NCI-H446 (cell line): ENCODE measurements at regions not wholly inside any gene's neighbourhood (a gene's known extent, or its start where the extent isn't known, plus 50 kb on each side); places are given as distances from the start of the nearest gene placed in this dataset.

Source experiments
- DNase-seq, 2 experiments: peaks; one replicate each; lab custom pipeline; 2025; lab: John Stamatoyannopoulos, UW

- DNase-seq = no peak
Observed at GRCh38 chr5:68161156-68161555, 54.4 kb upstream of the PIK3R1 start.

DNA sequence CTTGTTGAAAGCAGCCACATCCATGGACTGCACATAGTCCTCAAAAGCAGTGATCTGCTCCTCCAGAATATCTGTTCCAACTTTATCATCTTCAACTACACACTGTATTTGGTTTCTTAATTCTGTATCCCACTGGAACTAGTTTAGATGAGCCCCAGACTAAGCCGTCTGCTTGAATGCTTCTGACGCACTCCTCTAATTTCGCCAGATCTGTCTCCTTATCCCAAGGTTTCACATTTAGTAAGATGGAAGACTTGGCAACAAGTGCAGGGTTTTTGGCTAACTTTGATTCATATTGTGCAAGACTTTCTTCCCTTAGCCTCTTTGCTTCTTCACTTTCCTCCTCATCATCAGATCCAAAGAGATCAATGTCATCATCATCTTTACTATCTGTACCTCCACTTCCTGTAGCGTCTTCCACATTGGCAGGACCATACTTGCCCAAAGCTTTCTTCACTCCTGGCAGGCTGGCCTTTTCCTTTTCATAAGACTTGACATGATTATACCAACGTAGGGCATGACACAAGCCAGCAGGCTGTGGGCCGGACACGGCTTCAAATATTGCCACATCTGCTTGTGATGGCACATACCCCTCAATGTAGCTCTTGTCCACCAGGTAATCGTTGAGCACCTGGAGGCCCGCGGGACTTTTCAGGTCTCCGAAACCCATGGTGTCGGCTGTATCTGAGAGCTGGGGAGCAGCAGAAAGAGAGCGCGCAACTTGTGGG is 56.2 kb upstream of the PIK3R1 start:
- no peak for DNase-seq

GRCh38 chr5:68155940-68156339 is 59.6 kb upstream of the PIK3R1 start:
- no peak for DNase-seq

GRCh38 chr5:68154119-68154857 is 61.3 kb upstream of the PIK3R1 start:
- DNase-seq = no peak

DNA sequence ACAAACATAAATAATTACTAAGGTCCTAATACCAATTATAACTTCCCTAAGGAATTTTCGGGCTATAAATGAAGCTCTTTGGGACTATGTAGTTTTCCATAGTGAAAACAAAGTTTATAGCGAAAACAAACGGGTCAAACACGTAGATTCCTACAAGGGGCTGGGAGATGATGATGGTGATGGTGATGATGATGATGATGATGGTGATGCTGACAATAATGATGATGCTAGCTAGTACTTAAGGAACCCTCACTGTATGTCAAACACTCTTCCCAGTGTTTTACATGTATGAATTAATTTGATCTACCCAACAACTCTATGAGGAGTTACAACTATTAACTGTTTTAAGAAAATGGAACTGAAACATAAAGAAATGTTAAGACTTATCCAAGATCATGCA is 63.7 kb upstream of the PIK3R1 start:
- no peak for DNase-seq

GRCh38 chr5:68149189-68149588 is 66.4 kb upstream of the PIK3R1 start:
- DNase-seq = no peak

GRCh38 chr5:68148096-68148495 is 67.5 kb upstream of the PIK3R1 start:
- DNase-seq = no peak

DNA sequence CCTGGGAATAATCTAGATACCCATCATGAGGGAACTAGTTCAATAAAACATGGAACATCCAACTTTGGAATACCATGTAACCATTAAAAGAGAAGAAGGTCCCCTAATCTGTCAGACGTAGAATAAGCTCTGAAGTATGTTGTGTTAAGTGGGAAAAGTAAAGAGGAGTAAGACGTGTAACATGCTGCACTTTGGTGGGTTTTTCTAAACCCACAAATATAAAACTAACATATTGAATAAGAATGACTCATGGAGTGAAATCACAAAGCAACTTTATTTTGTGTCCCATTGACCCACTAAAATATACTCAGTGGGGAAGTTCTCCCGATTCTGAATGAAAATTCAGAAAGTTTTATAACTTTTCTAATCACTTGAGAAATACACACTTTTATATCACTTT is 67.9 kb upstream of the PIK3R1 start:
- no peak for DNase-seq

DNA sequence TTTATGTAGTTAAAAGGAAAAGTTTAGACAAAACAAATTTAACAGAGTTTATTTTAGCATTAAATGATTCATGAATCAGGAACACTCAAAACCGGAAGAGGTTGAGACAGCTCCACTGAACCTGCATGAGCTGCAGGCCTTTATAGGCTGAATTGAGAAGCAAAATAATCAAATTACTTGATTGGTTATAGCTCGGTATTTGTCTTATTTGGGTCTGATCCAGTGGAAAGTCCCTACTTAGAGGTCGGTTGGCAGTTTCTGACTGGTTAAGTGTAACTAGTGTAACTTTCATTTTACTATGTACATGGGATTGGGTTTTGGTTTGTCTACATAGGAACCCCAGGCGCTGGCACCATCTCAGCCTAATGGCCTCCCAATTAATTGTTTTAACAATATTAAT is 74.1 kb upstream of the PIK3R1 start:
- no peak for DNase-seq

GRCh38 chr5:68140763-68141162 is 74.8 kb upstream of the PIK3R1 start:
- no peak for DNase-seq

DNA sequence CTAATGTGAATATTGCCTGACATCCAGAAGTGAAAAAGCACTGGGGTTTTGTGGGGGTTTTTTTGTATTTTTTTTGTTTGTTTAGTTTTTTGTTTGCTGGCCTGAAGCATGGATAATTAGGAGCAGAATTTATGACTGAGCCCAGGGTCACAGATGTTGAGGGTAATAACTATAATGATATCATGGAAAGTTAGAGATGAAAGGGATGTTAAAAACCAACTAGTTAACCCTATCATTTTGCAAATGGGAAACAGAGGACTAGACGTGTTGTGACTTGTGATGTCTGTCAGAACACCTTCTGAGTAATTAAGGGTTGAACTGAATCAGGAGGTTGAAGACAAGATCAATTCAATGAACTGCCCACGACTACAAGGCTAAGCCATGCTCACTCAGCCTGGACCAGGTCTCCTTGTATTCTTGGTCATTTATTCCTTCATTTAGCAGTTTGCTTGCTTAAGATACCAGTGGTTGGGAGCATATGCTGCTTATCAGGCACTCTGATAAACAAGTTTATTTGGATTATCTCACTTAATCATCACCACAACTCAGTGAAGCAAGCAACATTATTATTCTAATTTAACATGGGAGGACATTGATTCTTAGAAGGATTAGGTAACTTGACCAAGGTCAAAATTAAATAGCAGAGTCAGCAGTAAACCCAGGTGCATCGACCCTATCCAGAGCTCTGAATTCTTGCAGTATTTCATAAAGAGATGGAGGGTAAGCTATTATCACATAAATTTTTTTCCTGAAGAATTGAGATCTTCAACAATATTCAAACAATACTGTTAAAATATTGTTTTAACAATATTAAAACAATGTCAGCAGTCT is 75.7 kb upstream of the PIK3R1 start:
- no peak for DNase-seq

- no peak for DNase-seq
Observed at GRCh38 chr5:68137511-68138140, 77.9 kb upstream of the PIK3R1 start.

GRCh38 chr5:68134669-68135313 is 80.8 kb upstream of the PIK3R1 start:
- no peak for DNase-seq

DNA sequence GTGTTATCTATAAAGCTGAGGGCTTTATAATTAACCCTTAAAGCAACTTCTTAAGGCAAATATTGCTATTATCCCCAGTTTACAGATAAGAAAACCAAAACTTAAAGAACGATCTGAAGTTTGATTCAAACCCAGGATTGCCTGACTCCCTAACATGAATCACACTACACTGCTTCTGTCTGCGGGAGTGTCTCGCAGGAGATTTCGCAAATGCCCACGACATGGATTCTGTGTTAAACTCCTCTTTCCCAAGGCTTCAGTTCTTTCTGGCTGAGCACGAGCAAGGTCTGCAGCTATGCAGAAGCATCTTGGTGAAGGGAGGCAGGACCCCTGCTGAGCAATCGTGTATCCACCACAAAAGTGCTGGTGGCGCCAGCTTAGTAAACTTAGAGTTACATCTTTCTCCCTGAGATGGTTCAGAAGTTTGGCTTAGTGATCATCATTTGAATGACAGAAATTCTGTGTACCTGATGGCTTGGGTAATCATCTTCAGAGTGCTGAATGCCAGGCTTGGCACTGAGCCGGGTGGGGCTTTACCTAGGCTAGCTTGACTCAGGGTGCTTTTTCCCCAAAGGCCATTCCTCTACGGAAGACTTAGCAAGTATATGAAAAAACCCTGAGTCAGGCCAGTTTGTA is 81.4 kb upstream of the PIK3R1 start:
- DNase-seq = no peak

GRCh38 chr5:68130253-68130652 is 85.3 kb upstream of the PIK3R1 start:
- DNase-seq = no peak

GRCh38 chr5:68129364-68129763 is 86.2 kb upstream of the PIK3R1 start:
- no peak for DNase-seq

GRCh38 chr5:68126886-68127285 is 88.7 kb upstream of the PIK3R1 start:
- DNase-seq = no peak

DNA sequence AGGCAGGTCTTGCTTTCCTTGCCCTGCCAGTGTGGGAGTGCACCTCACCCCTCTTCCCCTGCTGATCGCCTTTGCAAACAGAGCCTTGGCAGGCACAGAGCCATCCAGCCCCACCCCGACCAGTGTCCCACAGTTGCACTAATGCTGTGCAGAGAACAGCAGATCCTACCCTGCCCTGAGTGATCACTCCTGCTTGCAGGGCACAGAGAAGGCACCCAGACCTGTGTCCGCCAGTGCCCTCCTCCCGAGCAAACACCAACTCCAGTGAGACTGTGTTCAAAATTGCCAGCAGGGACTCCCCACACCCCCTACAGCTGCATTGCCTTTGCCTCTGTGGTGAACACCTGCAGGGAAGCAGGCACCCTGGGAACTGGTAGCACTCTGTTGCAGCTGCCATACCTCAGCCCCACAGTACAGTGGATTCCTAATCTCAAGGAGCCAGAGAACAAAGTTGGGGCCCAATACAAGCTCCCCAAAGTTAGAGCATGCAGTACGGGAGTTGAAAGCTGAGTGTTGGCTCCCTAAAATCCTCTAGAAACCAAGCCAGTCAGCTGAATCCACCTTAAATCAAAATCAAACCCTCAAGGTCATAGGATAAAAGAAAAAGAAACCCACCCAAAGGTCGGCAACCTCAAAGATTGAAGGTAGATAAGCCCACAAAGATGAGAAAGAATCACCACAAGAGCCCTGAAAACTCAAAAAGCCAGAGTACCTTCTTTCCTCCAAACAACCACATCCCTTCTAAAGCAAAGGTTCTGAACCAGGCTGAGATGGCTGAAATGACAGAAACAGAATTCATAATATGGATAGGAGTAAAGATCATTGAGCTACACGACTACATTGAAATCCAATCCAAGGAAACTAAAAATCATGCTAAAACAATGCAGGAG is 92.9 kb upstream of the PIK3R1 start:
- no peak for DNase-seq

GRCh38 chr5:68116868-68117411 is 98.6 kb upstream of the PIK3R1 start:
- no peak for DNase-seq

- DNase-seq = no peak
Observed at GRCh38 chr5:68116408-68116807, 99.1 kb upstream of the PIK3R1 start.
